GM12878 (cell line): ENCODE measurements at regions not wholly inside any gene's neighbourhood (a gene's known extent, or its start where the extent isn't known, plus 50 kb on each side); places are given as distances from the start of the nearest gene placed in this dataset.

Experiments used
- ATAC-seq: fragments of 200-7000 bp; cut with Tn5 transposase; 3 replicates; pipeline ENCODE4 v1.9.1; 2020; ENCODE audit warnings: mild to moderate bottlenecking, moderate library complexity
- BruUV-seq: library from RNA; stranded (reverse); fragments of 400-500 nt; replicated peaks from 2 replicates; lab custom pipeline; 2021; lab: Mats Ljungman, UMichigan
- CTCF ChIA-PET: fragments of 300-600 bp; sonication (Branson Sonifier 250); formaldehyde crosslinking; extraction: SDS; loops from one replicate; lab custom pipeline; 2021; ENCODE audit warnings: inconsistent platforms; lab: Yijun Ruan, JAX
- POLR2A ChIA-PET: fragments of 350-600 bp; formaldehyde crosslinking; extraction: SDS; loops from one replicate; lab custom pipeline; 2021; ENCODE audit warnings: inconsistent platforms; lab: Charles Lee
- RAD21 ChIA-PET: fragments of 300-600 bp; sonication (Branson Sonifier 250); formaldehyde crosslinking; loops from one replicate; lab custom pipeline; 2023; ENCODE audit warnings: antibody characterized with exemption; ENCODE audit not compliant: unreplicated experiment; lab: Charles Lee
- SMC1A ChIA-PET: fragments of 300-600 bp; sonication (Branson Sonifier 250); formaldehyde crosslinking; loops from one replicate; lab custom pipeline; 2023; ENCODE audit not compliant: unreplicated experiment, uncharacterized antibody; lab: Charles Lee
- DNase-seq: peaks from one replicate; pipeline ENCODE4 v3.0.0-alpha.2; 2011; ENCODE audit warnings: low read depth, low spot score
- FAIRE-seq: peaks from 3 replicates; lab custom pipeline; 2011; peaks lifted over from hg19 to GRCh38; lab: Jason Lieb, UNC
- H2AFZ ChIP-seq: 2 replicates; pipeline ENCODE4 v1.6.0; 2011; ENCODE audit warnings: low read depth, low read length, control low read depth; ENCODE audit not compliant: control insufficient read depth
- H3K27ac ChIP-seq: 2 replicates; pipeline ENCODE4 v1.5.1; 2011; ENCODE audit warnings: control low read depth; ENCODE audit not compliant: control insufficient read depth, insufficient read depth
- H3K27me3 ChIP-seq, 2 experiments: replicated peaks in 1 of 2; 2 replicates each; pipeline versions ENCODE4 v1.6.0 to v1.6.1; 2011; ENCODE audit warnings: low read length in 1 of 2; ENCODE audit not compliant: control insufficient read depth in 2 of 2, insufficient read depth in 2 of 2
- H3K36me3 ChIP-seq, 2 experiments: 2 replicates each; pipeline ENCODE4 v1.5.1; 2011; ENCODE audit warnings: low read length in 1 of 2; ENCODE audit not compliant: control insufficient read depth in 2 of 2, insufficient read depth in 2 of 2
- H3K4me1 ChIP-seq: 2 replicates; pipeline ENCODE4 v1.6.1; 2011; ENCODE audit warnings: mild to moderate bottlenecking, low read length, moderate library complexity, mixed read lengths; ENCODE audit not compliant: control insufficient read depth, insufficient read depth
- H3K4me2 ChIP-seq: 2 replicates; pipeline ENCODE4 v1.6.0; 2011; ENCODE audit warnings: control low read depth; ENCODE audit not compliant: control insufficient read depth, insufficient read depth
- H3K4me3 ChIP-seq: fragments of 200-600 bp; sonication (generic); 2 replicates; pipeline ENCODE4 v1.5.1; 2016
- H3K79me2 ChIP-seq: 2 replicates; pipeline ENCODE4 v1.6.0; 2011; ENCODE audit warnings: low read length; ENCODE audit not compliant: control insufficient read depth, insufficient read depth
- H3K9ac ChIP-seq: 2 replicates; pipeline ENCODE4 v1.8.0; 2011; ENCODE audit warnings: low read length, control low read depth, mixed read lengths; ENCODE audit not compliant: control insufficient read depth, insufficient read depth
- H3K9me3 ChIP-seq: replicated peaks from 3 replicates; pipeline ENCODE4 v1.5.1; 2011; ENCODE audit warnings: mild to moderate bottlenecking, low read length; ENCODE audit not compliant: control insufficient read depth, insufficient read depth
- H4K20me1 ChIP-seq: 2 replicates; pipeline ENCODE4 v1.6.0; 2011; ENCODE audit not compliant: control insufficient read depth, insufficient read depth
- CBFB ChIP-seq: IDR thresholded peaks from 2 replicates; pipeline ENCODE4 v1.6.1; 2016; ENCODE audit warnings: antibody characterized with exemption, low read depth
- CREB1 ChIP-seq: IDR thresholded peaks from 2 replicates; pipeline ENCODE4 v1.6.1; 2012; ENCODE audit warnings: low read depth, mild to moderate bottlenecking, inconsistent platforms
- E2F8 ChIP-seq: fragments of 450-650 bp; IDR thresholded peaks from 2 replicates; pipeline ENCODE4 v1.6.1; 2018; ENCODE audit warnings: mild to moderate bottlenecking, low read depth, moderate library complexity; ENCODE audit not compliant: partially characterized antibody
- FOXK2 ChIP-seq: fragments of 450-650 bp; IDR thresholded peaks from 2 replicates; pipeline ENCODE4 v1.6.1; 2017; ENCODE audit warnings: mild to moderate bottlenecking, moderate library complexity
- GABPA ChIP-seq: IDR thresholded peaks from 2 replicates; pipeline ENCODE4 v1.6.1; 2014; ENCODE audit warnings: antibody characterized with exemption, low read depth, mild to moderate bottlenecking, inconsistent platforms
- NFIC ChIP-seq: IDR thresholded peaks from 2 replicates; pipeline ENCODE4 v1.6.1; 2012; ENCODE audit warnings: low read depth, mild to moderate bottlenecking, inconsistent platforms, low read length, moderate library complexity
- NRF1 ChIP-seq: conservative IDR thresholded peaks from 2 replicates; pipeline ENCODE4 v1.6.1; 2011; ENCODE audit warnings: mild to moderate bottlenecking, low read depth, low read length, improper control_type of control experiment
- SKIL ChIP-seq: fragments of 450-650 bp; IDR thresholded peaks from 2 replicates; pipeline ENCODE4 v1.6.1; 2017; ENCODE audit warnings: mild to moderate bottlenecking, low read depth, inconsistent platforms; ENCODE audit not compliant: poor library complexity, severe bottlenecking
- SUZ12 ChIP-seq: fragments of 200-600 bp; sonication (generic); IDR thresholded peaks from one replicate; pipeline ENCODE4 v1.6.1; 2018; ENCODE audit warnings: antibody characterized with exemption, mild to moderate bottlenecking; ENCODE audit not compliant: unreplicated experiment
- TAF1 ChIP-seq: IDR thresholded peaks from 2 replicates; pipeline ENCODE4 v1.6.1; 2011; ENCODE audit warnings: mild to moderate bottlenecking, low read depth, low read length, borderline replicate concordance
- ZSCAN29 ChIP-seq: fragments of 450-650 bp; IDR thresholded peaks from 2 replicates; pipeline ENCODE4 v1.6.1; 2017; ENCODE audit warnings: mild to moderate bottlenecking, moderate library complexity
- WGBS: methylation state at CpG from one replicate; pipeline ENCODE4 v1.1.6; 2016; ENCODE audit warnings: low lambda C conversion rate; ENCODE audit not compliant: insufficient replicate concordance, insufficient coverage; ENCODE audit errors: missing lambda C conversion rate; 5-methylcytosine and 5-hydroxymethylcytosine counted together
- in situ Hi-C: fragments of 300-500 bp; cut with MboI; formaldehyde crosslinking; loops from 9 replicates; pipeline ENCODE4 v1.14.3; 2018; ENCODE audit warnings: mixed read lengths
- intact Hi-C: fragments of 100-400 bp; cut with micrococcal nuclease; formaldehyde crosslinking; loops from one replicate; pipeline ENCODE4 v1.14.2; 2022; ENCODE audit not compliant: unreplicated experiment

GRCh38 chr2:8457092-8457481, 224.8 kb upstream of the ID2 start:
- intact Hi-C loops = no loop called here
- peaks cover 0 to 2% of the 10 kb centered on the region in 2 experiments; a peak in 1 of 4 replicates for H3K27me3 ChIP-seq
- H3K4me2 ChIP-seq = peak overlapping the region; percentile 31; the same call in 1 of the 2 replicates

GRCh38 chr2:8457699-8458502, 224.0 kb upstream of the ID2 start:
- in situ Hi-C loops = no loop called here
- peak overlapping the region; percentile 31; the same call in 1 of the 2 replicates for H3K4me2 ChIP-seq
- no peak overlapping the region for H3K4me3 ChIP-seq
- H4K20me1 ChIP-seq = no peaks in the 10 kb centered on the region; the same call in 1 of the 2 replicates
- peaks cover 6% of the 10 kb centered on the region for H3K4me1 ChIP-seq
- H3K9me3 ChIP-seq = no peaks in the 10 kb centered on the region
- no peak overlapping the region for H2AFZ ChIP-seq
- H3K79me2 ChIP-seq = no peaks in the 10 kb centered on the region
- FAIRE-seq (no peak), ATAC-seq (peak; percentile 25), DNase-seq (no peak)
- no peak overlapping the region for H3K27ac ChIP-seq
- ChIA-PET SMC1A (interaction anchor here (1.1 kb wide), 2 partner anchors 14 to 15 kb away, joined by 3 read pairs; no protein-coding TSS in a partner anchor), RAD21 (interaction anchor here (1.7 kb wide), 1 partner anchor 37 kb away, joined by 4 read pairs; no protein-coding TSS in a partner anchor), POLR2A (interaction anchor here (0.6 to 1.0 kb wide), 2 partner anchors 9 to 15 kb away, joined by 3 read pairs; no protein-coding TSS in a partner anchor), CTCF (no interaction called here)
- WGBS = 69% methylated on average over 19 of the region's 19 CpGs
- no peak overlapping the region for H3K9ac ChIP-seq
- no peaks in the 10 kb centered on the region for H3K36me3 ChIP-seq
- H3K27me3 ChIP-seq = peaks cover 0 to 2% of the 10 kb centered on the region in 2 experiments; a peak in 1 of 4 replicates
- BruUV-seq = no TSS peak
- intact Hi-C loops = no loop called here
- TF ChIP-seq SKIL = no peak
- TF ChIP-seq GABPA = no peak
- TF ChIP-seq NFIC = no peak
- no peak for TF ChIP-seq TAF1
- TF ChIP-seq ZSCAN29 = no peak
- TF ChIP-seq CREB1 = no peak
- TF ChIP-seq FOXK2 = no peak
- no peak for TF ChIP-seq E2F8
- TF ChIP-seq CBFB = no peak

More at GRCh38 chr2:8457092-8457481, 224.8 kb upstream of the ID2 start:
- no peak for DNase-seq
- ChIA-PET RAD21 (interaction anchor here (1.7 kb wide), 1 partner anchor 37 kb away, joined by 4 read pairs; no protein-coding TSS in a partner anchor), POLR2A (interaction anchor here (0.6 to 1.0 kb wide), 2 partner anchors 16 to 94 kb away, joined by 3 to 5 read pairs; no protein-coding TSS in a partner anchor), SMC1A (no interaction called here), CTCF (no interaction called here)
- no TSS peak for BruUV-seq
- Histone ChIP-seq H2AFZ (no peak overlapping the region), H3K4me1 (peaks cover 6% of the 10 kb centered on the region), H3K9ac (no peak overlapping the region), H4K20me1 (no peaks in the 10 kb centered on the region; the same call in 1 of the 2 replicates), H3K4me3 (no peak overlapping the region), H3K79me2 (no peaks in the 10 kb centered on the region), H3K36me3 (no peaks in the 10 kb centered on the region), H3K9me3 (no peaks in the 10 kb centered on the region), H3K27ac (no peak overlapping the region)
- peak; percentile 89 for ATAC-seq
- in situ Hi-C loops = no loop called here
- WGBS = 0% methylated on average over 3 of the region's 41 CpGs
- peak; percentile 68 for TF ChIP-seq SUZ12
- no peak for TF ChIP-seq NRF1
- no peak for FAIRE-seq
